NCI-H446 treated with DMSO at 0.1 percent for 48 hours (cell line): ENCODE measurements at regions not wholly inside any gene's neighbourhood (a gene's known extent, or its start where the extent isn't known, plus 50 kb on each side); places are given as distances from the start of the nearest gene placed in this dataset.
A peak's percentile ranks its signal among the peaks of the same experiment; 100 is the strongest.
"Not testable (repeated sequence)": the region's sequence is repeated elsewhere in the genome, so short reads cannot be mapped to it uniquely, and the experiment has no call there.

Experiments
- DNase-seq: peaks from one replicate; lab custom pipeline; 2025; lab: John Stamatoyannopoulos, UW

DNA sequence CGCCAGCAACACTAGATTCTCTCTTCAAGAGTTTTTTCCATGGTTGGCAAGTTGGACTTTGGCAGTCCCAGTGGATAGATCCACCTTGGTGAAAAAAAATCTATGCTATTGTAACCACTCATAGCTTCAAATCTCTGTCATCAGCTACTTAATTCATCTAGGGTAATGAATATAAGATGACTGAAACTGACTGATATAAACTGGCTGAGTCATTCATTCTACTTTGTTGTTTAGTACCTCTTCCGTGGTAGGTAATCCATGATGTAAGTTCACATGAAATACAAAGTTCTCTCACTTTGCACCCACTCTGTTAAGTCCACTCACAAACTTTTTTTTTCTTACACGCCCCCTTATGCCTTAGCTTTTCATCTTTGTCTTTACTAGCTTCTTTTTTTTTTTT is 1381.5 kb downstream of the SLITRK5 start:
- DNase-seq = no peak

DNA sequence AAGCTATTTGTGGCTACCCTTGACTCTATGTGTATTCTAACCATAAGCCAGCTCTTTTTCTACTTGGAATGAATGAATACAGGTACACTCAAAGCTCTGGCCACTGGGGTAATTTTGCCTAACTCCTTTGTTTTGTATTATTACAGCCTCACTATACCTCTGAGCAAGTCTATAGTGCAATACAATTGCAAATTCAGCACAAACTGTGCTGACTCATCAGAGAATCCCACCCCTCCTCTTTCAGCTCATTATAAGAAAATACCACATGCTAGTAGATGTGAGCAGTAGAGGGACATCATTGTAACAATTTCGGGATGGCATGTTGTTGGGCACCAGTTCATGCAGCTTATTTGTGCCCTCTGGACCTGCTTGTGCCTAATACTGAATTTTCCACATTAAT is 1382.2 kb downstream of the SLITRK5 start:
- DNase-seq = no peak

DNA sequence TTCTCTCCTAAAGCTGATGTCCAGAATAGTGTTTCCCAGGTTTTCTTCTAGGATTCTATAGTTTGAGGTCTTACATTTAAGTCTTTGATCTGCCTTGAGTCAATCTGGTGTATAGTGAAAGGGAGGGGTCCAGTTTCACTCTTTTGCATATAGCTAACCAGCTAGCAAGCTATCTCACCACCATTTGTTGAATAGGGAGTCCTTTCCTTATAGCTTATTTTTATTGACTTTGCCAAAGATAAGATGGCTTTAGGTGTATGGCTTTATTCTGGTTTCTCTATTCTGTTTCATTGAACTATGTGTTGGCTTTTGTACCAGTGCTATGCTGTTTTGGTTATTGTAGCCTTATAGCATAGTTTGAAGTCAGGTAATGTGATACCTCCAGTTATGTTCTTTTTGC is 1386.1 kb downstream of the SLITRK5 start:
- DNase-seq = no peak

DNA sequence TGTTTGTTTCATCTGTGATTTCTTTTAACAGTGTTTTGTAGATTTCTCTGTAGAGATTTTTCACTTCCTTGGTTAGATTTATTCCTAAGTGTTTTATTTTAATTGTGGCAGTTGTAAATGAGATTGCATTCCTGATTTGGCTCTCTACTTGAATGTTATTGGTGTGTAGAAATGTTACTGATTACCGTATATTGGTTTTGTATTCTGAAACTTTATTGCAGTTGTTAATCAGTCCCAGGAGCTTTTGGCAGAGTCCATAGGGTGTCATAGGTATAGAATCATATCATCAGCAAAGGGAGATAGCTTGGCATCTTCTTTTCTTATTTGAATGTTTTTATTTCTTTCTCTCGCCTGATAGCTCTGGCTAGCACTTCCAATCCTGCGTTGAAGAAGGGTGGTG is 1386.7 kb downstream of the SLITRK5 start:
- DNase-seq = no peak

DNA sequence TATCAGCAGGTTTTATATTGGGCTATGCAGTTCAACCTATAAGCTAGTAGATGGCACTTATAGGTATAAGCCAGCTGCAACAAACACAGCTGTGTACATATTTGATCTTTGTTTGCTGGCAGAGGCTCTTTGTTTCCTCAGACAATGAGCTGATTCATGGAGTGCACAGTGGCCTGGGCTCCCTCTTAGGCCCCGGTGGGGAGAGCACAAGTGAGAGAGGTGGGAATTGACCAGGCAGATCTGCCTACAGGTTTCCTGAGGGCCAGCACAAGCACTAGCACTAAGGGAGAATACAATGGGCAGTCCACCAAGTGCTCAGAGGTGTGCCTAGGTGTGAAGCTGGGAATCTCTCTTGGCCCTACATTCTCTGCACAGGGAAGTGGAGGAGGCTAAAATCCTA is 1390.7 kb downstream of the SLITRK5 start:
- no peak for DNase-seq

DNA sequence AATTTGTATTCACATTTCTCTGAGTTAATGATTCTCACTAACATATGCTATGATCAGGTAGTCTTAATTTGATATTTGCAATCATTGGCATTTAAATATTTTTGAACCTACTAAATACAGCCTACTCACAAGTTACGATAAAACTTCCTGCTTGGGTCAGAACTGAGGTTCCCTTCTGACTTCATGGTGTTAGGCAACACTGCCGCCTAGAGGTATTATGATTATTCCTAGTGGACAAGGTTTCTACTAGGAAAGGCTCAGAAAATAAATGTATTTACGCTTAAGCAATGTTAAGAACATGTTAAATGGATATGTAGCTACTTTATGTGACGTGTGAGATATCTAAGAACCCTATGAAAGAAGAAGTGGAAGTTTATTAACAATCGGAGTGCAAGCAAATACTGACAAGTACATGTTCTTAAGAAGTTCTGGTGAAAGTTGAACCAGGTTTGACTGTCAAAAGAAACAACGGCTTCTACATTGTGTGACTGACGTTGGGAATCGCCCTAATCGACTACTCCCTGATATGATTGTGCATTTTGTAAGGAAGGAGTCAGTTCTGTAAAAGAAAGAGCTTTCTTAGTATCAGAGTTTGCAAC is 1395.8 kb downstream of the SLITRK5 start:
- no peak for DNase-seq

DNA sequence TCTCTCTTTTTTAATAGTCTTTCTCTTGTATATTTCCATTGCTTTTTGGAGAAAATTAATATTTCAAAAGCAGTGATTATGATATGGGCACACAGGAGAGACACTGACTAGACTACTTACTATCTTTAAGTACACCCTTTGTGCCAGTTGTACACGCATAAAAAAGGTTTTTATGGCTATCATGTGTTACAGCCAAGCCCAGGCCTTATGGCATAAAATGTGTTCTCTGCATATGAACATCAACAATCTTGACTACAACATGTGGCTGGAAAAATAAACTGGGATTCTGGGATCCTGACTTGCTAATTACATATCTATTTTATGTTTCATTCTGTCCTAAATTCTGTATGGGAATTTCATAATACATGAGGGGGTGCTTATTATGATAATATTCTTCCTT is 1401.8 kb downstream of the SLITRK5 start:
- DNase-seq = no peak

DNA sequence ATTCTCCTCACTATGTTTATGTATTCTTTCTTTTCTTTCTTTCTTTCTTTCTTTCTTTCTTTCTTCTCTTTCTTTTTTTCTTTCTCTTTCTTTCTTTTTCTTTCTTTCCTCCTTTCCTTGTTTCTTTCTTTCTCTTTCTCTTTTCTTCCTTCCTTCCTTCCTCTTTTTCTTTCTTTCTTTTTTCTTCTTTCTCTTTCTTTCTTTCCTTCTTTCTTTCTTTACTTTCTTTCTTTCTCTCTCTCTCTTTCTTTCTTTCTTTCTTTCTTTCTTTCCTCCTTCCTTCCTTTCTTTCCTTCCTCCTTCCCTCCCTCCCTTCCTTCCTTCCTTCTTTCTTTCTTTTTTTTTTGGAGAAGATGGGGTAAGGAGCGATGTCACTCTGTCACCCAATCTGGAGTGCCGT is 1405.5 kb downstream of the SLITRK5 start:
- DNase-seq = no peak

DNA sequence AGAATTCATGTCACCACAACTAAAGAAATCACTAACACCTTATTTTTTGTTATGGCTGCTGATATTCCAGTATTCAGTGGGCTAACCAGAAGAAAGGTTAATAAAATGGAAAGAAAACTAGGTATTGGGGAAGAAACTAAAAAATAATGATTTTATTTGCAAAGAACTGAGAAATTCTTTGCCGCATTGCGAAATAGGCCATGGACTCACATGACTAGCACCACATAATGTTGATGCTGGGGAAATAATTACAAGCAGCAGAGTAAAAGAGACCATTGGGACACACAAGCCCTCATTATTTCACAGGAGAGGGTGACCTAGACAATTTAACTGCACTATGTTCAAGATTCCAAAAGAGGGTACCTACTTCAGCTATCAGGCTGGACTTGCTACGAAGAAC is 1411.5 kb downstream of the SLITRK5 start:
- no peak for DNase-seq

DNA sequence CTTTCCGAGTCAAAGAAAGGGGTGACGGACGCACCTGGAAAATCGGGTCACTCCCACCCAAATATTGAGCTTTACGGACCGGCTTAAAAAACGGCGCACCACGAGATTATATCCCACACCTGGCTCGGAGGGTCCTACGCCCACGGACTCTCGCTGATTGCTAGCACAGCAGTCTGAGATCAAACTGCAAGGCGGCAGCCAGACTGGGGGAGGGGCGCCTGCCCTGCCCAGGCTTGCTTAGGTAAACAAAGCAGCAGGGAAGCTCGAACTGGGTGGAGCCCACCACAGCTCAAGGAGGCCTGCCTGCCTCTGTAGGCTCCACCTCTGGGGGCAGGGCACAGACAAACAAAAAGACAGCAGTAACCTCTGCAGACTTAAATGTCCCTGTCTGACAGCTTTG is 1416.9 kb downstream of the SLITRK5 start:
- DNase-seq = not testable (repeated sequence)

DNA sequence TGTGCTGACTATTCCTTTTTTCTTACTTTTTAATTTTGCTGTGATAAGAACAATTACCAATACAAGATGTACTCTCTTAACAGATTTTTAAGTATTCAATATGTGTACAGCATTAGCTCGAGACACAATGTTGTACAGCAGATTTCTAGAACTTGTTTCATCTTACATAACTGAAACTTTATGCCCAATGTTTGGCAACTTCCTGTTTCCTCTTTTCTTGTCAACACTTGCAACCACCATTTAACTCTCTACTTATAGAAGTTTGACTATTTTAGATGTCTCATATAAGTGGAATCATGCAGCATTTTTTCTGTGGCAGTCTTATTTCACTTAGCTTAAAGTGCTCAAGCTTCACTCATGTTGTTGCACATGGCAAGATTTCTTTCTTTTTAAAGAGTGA is 1426.8 kb downstream of the SLITRK5 start:
- DNase-seq = no peak

DNA sequence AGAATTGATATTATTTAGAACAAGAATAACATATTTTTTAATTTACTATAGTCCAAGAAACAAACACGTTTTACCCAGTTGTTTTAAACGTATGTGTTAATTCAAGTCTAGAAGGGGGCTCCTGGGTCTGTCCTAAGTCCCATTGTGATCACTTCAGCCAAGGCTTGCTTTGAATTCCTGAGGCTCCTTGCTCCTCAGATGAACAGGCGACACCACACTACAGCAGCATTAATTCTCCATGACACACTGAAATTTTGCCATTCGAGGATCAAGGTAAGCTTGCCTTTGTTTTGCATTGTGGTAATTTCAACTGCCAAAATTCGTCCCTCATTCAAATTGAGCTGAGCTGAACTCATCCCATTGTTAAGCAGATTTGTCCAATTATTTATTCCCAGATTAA is 1442.6 kb downstream of the SLITRK5 start:
- DNase-seq = no peak

DNA sequence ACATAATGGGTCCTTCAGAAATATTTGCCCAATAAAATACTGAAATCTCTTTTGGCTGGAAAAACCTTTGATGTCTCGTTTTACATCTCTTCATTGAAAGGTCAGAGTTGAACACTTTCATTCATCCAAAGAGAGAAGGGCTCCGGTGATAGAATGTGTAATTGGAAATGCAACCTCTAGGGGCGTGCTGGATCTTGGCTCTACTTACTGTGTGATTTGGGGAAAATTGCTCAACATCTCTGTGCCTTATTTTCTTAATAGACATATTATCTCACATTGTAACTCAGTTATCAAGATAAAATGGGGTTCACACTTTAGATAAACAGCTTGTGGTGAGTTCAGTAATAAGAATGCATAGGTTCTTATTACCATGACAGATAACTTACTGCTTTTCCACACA is 1444.1 kb downstream of the SLITRK5 start:
- no peak for DNase-seq

DNA sequence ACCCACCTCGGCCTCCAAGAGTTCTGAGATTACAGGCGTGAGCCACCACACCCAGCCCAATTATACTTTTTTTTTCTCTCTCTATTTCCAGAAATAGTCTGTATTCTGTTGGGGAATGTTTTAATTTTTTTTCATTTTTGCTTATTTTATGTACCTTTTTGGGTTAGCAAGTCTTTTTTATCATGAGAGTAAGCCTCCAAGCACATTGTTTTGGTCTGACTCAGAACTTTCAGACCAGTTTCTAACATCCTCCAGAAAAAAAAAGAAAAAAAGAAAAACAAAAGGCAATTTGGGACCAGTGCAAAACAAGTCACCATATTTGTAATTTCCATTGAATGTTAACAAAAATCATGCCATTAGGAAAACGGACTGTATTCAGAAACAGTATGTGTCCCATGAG is 1465.5 kb downstream of the SLITRK5 start:
- DNase-seq = no peak

DNA sequence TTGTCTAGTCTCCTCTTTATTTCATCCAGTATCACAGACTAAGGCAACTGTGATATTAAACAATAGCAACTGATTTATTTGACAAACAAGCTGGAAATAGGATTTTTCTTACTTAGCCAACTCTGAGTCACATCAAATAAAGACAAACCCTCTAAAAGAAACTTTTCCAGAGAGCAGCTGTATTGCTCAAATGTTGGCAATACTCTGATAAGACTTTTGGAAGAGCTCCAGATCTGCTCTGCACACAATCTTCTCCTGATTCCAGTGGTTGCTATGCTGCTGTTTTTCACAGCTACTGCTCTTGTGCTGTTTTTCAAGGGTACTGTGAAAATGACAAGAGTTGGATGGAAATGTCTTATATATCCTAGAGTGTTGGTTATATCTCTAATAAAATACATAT is 1479.2 kb downstream of the SLITRK5 start:
- DNase-seq = no peak

DNA sequence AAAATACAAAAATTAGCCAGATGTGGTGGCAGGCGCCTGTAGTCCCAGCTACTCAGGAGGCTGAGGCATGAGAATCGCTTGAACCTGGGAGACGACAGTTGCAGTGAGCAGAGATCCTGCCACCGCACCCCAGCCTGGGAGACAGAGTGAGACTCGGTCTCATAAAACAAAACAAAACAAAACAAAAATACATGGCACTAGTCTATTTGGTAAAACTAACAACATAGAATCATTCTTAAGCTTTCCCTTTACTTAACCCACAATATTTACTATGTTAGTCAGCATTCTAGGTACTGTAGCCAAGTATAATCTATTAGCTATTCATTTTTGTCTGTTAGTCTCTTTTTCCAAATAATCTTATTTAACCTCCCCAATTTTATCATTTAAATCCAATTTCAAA is 1482.8 kb downstream of the SLITRK5 start:
- no peak for DNase-seq

DNA sequence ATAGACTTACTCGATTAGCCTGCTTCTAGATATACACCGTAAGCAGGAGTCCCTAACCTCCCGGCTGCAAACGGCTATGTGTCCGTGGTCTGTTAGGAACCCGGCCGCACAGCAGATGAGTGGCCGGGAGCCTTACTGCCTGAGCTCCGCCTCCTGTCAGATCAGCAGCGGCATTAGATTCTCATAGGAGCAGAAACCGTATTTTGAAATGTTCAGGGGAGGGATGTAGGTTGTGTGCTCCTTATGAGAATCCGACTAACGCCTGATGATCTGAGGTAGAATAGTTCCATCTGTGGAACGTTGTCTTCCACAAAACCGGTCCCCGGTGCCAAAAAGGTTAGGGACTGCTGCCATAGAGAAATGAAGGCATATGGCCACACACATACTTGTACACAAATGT is 1491.9 kb downstream of the SLITRK5 start:
- DNase-seq = peak; percentile 5

DNA sequence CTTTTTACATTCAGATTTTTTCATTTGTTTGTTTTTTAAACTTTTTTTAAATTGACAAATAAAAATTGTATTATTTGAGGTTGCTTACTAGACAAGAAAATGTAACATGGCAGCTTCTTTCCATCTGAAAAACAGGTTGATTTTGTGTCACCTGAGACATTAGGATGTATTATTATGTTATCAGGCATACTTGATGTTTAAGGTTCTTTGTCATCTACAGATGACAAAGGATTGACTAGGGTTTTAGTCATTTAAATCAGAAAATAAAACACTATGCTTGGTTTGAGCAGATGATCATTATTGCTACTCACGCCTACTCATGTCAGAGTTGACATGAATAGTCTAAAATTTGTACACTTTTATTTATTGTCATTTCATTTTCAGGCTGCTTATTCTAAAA is 1494.5 kb downstream of the SLITRK5 start:
- no peak for DNase-seq

DNA sequence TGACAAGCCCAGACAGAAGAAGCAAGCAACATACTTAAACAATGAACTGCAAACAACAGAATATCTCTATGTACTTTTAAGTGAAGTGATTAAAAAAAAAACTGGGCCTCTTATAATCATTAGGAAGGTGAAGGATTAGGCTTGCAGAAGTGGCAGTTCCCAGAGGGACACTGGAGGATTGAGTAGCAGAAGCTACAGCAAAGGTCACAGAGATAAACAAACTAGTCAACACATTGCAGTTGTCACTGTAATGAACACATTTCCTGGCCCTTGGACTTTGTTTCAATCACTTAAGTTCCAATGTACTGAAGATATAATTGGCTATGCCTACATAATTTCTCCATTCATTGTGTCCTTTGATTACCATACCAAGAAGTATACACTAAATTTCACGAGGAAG is 1498.8 kb downstream of the SLITRK5 start:
- DNase-seq = no peak

DNA sequence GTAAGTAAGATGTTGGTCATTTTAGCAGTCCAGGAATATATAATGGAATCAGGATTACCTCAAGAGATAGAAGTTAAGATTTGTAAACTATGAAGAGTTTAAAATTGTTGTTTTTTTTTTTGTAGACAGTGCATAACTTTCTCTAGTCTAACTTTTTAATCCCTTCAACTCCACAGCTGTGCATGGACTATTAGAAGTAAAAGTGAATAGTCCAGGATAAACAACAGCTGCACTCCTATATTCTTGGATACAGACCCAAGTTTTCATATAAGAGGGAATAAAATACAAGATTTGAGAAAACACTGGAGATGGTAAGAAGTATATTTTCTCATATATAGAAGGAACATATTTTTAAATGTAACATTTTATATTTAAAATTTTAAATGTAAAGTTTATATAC is 1509.9 kb downstream of the SLITRK5 start:
- DNase-seq = no peak

DNA sequence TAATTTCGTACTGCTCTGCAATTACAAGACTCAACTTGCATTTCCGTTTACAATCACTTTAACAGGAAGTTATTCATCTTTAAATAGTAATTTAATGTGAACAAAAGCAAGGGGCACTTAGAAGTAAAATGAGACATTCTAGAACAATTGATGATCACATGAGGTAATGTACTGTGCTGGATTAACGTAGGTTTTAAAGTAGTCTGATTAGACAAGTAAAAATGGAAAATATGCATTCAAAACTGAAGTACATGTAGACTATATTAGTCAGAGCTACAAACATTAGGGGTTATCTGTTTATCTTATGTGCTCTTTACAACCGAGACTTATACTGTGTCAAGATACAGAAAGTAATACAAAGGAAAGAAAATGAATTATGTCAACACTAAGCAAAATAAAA is 1528.0 kb downstream of the SLITRK5 start:
- no peak for DNase-seq

DNA sequence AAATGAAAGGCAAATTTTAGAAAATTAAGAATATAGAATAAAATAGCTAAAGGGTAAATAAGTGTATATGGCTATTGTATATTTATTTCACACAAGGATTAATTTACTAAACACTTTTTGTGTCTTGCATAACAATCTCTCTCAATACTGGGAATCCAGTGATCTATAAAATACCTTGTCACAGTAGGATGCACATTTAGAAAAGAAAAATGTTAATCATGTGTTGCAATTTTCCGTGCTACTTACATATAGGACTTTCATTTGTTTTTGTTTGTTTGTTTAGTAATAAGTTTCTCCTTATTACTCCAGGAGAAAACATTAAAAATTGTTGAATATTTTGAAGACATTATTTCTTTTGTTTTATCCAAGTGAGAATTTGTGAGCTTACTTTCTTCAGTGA is 1533.3 kb downstream of the SLITRK5 start:
- DNase-seq = no peak

DNA sequence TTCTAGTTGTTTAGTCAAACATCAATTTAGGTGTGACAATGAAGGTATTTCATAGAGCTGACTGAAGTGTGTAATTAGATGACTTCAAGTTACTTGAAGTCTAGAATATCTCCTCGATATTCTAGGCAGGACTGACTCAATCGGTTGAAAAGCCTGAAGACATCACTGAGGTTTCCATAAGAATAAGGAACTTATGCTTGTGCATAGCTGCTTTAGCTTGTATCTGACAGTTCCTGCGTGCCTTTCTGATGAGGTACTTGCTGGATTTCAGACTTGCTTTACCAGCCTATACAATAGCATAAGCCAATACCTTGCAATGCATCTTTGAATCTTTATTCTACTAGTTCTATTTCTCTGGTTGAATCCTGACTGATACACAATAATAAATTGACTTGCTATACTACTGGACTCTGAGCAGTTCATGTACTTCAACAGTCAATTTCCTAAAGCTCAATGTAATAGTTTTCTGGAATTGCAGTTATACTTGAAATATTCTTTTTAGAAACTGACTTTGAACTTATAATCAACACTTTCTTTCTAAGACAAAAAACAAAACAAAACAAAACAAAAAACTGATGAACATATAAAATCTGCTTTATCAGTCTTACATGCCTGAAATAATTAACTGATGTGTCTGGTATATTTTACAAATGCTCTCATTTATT is 1534.8 kb downstream of the SLITRK5 start:
- no peak for DNase-seq

DNA sequence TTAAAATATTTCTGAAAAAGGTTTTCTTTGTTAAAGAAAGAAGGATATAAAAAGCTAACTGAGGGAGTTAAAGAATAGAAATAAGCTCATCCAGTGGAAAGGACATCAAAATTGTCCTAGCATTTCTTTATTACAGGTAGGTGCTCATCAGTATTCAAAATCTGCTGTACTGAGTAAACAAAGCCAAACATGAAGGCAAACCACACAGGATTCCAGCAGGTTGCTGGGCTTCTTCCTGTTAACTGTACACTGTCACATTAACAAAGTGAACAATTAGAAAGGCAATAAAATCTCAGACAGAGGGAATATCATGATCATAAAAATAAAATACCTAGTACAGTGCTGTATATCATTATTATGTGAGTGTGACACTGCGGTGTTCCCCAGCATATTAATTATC is 1541.0 kb downstream of the SLITRK5 start:
- DNase-seq = no peak
